GM19328 (cell line): ENCODE measurements at regions not wholly inside any gene's neighbourhood (a gene's known extent, or its start where the extent isn't known, plus 50 kb on each side); places are given as distances from the start of the nearest gene placed in this dataset.
A peak's percentile ranks its signal among the peaks of the same experiment; 100 is the strongest.
"Not testable (repeated sequence)": the region's sequence is repeated elsewhere in the genome, so short reads cannot be mapped to it uniquely, and the experiment has no call there.

Source experiments
- ATAC-seq: cut with Tn5 transposase; IDR thresholded peaks from one replicate; pipeline ENCODE4 v1.9.1; 2021; ENCODE audit warnings: mild to moderate bottlenecking, moderate library complexity; ENCODE audit not compliant: unreplicated experiment

DNA sequence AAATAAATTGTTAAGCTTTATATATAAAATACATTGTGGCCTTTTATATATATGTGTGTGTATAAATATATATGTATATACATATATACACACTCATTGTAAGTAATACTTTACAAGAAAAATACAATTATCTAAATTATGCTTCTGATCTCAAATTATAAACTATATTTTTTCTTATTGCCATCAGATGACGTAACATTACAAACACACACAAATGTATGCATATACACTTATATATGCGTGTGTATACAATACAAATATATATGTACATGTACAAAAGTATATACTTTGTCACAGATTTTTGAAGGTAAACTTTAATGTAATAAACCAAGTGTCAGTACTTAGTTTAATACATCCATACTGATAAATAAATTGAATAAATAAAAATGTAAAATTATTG, 278.9 kb upstream of the LMO3 start:
- no peak for ATAC-seq

DNA sequence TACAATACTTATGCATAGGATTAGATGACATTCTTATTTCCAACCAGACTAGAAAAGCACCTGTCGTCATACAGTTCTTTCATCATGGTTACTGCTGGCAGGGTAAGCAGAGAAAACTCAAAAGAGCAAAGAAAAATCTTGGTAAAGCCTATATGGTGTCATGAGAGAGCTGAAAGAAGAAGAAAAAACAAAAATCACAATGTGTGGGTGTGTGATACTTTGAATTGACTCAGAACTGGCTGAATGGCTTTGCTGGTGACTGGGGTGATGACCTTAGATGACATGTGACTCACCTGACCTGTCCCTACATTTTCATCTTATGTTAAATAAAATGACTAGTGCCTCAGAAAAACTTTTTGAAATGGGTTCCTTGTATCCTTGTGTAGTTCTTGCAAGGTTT, 278.1 kb upstream of the LMO3 start:
- no peak for ATAC-seq

DNA sequence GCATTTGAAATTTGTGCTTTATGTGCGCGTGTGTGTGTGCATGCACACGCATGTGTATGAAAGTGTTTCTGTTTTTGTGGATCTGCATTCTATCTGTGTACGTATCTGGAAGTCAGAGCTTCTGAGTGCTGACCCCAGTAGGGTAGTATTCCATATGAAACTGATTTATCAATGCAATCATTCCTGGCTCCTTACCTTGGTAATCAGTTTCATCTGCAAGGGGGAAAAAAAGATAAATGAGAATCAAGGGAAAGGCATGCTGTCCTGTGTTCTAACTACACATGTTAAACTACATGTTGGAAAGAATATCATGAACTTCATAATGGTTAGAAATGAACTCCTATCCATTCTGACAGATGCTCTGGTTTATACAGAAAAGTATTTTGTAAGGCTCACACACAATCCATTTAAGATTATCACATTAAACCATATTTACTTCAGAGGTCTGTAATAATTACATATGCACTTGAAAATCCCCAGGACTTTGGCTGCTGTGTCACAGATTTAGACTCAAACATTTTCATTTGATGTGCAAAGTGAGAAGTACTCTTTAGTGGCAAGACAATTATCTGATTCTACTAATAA, 276.1 kb upstream of the LMO3 start:
- no peak for ATAC-seq

DNA sequence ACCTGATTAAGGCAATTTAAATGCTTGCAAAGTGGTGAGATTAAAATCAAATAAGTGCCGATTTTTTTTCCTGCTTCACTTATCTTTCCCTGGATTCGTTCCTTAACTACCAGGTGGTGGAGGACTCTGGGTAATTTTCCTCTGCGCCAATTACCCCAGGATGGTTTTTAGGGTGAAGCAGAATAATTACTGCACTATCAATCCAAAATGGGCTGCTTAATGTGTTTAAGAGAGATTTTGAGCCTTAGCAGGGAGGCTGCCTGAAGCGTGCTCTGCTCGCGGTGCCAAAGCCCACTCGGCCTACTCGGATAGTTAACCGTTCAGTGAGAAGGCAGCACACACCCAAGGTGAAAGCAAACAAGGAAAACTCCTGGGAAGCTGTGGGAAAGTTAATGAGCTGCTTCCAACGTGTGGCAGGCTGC, 274.9 kb upstream of the LMO3 start:
- ATAC-seq, result no peak

DNA sequence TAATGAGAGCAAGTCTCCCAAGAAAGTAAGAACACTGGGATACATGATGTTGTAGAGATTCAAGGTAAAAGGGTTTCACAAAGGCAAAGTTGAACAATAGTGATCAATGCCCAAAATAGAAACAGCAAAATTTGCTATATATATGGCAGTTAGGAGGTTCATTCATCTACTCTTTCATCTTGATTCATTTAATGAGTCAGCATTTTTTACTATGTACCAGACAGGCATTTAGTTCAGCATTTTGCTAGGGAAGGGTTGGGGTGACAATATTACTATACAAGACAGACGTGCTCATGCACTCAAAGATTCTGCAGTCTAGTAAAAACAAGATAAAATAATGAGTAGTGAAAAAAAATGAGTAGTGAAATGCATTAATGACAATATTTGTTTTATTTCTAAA, 264.9 kb upstream of the LMO3 start:
- no peak for ATAC-seq

DNA sequence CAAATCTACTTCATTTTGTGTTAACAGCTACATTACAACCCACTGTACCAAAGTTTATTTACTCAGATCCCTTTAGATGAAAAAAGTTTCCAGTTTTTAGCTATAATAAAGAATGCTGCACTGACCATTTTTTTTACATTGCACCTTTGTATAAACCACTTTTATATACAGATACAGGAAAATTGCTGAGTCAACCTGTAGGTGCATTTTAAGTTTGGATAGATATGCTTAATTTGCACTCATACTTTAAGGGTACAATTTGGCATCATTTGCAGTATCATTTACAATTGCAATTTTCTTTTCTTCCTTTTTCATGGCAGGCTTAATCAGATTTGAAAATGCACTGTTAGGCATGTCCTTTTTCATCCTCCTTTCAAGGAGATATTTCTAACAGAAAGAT, 257.8 kb upstream of the LMO3 start:
- no peak for ATAC-seq

DNA sequence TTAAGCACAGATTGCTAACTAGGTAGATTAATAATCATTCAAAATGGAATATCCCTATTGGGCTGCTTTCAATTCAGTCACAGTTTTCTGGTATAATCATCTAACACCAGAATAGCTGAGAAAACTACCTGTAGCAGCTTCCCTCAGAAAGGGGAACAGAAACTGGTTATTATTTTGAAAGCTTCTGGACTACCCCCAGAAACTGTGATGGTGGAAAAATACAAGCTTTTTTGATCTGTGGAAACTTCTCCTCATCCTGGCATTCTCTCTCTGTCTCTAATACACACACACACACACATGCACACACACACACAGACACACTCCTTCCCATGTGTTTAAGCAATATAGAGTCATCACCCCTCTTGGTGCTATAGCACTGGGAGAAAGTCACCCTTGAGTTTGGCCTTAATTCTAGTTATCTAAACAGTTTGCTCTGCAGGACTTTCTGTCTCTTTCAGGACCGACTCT, 251.5 kb upstream of the LMO3 start:
- ATAC-seq, result peak; percentile 91

DNA sequence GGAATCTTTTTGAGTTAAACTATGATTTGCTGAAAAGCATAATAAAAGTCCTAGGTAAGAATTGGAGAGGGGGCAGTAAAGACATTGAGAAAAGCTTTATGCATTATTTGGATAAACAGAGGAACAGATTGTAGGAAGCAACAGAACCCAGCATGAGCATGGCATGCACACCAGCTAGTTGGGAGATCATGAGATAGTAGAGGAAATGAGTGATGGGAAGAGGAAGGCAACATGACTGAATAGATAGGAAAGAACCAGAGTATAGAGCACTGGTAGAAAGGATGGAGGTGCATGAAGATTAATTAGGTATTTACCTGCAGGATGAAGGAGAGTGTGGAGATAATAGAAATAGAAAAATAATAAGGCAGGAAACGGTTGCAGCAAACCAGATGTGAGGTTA, 248.5 kb upstream of the LMO3 start:
- no peak for ATAC-seq

DNA sequence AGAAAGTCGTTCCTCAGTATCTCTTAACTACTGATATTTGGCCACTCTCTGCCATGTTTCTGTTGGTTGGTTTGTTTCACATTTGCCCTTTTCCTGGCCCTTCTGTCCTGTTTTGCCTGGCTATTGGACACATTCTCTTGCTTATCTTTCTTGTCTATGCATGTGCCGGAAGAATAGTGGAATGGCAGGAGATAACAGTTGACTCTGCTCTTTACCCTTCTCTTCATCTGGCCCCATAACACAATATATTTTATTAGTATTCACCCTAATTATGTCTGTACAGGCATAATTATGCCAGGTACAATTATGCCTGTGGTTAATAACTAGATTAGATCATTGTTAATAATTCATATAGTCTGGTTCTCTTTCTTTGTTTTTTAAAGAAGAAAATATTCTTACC, 243.5 kb upstream of the LMO3 start:
- ATAC-seq, result no peak

DNA sequence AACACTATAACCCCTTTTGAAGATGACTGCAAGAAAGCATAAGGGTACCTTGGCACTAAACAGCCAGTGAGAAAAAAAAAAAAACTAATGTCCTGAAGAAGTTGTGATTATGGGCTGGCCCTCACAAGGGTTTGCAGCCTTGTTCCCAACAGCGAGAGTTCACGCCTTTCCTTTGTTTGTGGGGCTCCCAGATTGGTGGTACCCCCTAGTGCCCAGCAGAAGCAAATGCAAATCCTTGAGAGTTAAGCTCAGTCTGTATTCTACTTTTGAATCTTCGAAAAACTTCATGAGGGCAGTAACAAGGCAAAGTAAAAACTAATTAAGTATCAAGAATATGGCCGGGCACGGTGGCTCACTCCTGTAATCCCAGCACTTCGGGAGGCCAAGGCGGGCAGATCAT, 238.9 kb upstream of the LMO3 start:
- no peak for ATAC-seq

DNA sequence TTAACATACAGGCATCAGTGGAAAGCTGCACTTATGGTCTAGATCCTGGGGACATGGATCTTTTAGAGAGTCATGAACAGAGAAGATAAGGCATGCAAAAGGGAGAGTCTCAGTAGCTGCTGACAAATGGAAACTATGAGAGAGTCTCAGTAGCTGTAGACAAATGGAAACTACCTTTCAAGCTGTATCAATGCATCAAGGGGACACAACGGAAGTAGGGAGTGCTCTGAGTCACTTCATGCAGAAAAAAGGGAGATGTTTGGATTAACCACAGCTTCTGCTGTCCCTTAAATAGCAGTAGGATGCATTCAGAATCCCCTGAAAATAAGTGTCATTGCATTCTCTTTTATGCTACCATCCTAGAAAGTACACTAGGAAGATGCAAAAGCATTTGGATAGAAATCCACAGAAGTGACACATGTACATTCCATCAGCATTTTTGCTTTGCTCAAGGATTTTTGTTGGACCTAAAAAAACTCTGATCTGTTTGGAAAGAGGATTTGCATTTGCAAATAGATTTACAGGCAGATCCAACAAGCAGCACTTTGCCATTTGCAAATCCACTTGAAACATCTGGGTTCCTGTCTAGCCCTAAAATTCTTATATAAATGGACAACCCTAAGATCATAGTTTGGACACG, 227.5 kb upstream of the LMO3 start:
- ATAC-seq, result peak; percentile 69

DNA sequence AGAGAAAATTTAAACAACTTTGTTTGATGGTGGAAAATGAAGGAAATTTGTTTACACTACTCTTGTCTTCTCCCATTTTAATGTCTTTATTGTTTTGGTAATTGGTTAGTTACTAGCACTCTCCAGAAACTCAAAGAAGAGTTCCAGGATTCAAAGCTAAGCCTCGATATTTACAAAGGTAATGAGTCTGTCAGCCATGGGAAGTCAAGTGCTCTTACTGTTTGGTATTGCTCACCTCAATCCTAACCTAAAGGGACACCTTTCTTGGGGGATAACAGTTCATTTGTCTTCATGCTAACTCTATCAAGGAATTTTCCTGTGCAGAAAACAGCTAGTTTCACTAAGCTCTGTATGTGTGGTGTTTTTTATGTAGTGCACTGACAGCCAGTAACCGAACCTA, 222.9 kb upstream of the LMO3 start:
- ATAC-seq, result no peak

DNA sequence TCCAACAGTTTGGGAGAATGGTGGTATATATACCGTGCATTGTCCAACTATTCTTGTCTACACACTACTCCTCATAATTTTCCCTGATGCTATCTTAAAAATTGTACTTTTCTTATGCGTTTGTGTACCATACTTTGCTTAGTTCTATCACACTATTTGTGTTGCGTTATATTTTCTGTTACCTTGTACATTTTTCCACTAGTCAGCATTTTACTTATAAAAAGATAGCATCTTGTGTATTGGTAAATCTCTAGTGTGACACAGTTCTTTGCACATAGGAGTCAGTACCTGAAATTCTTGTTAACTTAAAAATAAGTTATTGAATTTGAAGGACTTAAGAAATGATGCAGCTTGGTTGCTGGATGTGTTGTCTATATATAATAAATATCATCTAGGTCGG, 201.8 kb upstream of the LMO3 start:
- no peak for ATAC-seq

DNA sequence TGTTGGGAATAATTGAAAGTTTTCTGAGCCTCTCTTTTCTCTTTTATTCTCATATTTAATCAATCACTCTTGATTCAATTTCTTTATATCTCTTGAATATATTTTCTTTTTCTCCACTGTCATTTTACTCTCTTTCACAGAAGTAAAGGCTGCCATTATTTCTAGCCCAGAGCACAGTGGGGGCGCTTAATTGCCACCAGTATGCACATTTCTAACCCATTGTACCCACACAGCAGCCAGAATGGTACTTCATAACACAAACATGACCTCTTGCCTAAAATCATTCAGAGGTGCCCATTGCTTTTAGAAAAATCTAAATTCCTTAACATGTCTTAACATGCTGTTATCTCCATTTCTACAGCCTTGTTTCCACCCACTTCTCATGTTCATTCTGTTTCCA, 190.2 kb upstream of the LMO3 start:
- ATAC-seq, result no peak

DNA sequence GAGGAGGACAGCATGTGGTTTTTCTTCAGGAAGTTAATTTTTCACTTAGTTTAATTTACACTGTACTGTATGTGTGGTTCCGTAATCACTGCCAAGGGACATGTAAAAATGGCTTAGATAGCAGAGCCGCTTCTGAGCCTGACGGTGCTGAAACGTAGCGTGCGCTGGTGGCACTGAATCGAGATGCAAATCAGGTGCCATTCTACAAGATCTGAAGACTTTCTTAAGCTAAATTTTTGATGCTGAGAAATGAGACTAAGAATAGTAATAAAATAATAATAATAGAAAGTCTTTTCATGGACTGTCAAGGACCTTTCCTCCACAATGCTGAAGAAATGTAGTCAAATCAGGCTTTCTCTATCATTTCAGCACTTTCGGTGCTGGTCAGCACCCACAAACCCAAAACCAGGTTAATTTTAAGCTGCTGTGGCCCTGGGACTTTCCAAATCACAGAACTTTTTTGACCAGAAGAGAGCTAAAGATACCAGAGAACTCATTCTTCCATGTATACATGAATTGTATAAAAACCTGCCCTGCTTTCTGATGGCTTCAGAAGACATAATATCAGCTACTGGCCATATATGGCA, 183.3 kb upstream of the LMO3 start:
- ATAC-seq, result no peak

DNA sequence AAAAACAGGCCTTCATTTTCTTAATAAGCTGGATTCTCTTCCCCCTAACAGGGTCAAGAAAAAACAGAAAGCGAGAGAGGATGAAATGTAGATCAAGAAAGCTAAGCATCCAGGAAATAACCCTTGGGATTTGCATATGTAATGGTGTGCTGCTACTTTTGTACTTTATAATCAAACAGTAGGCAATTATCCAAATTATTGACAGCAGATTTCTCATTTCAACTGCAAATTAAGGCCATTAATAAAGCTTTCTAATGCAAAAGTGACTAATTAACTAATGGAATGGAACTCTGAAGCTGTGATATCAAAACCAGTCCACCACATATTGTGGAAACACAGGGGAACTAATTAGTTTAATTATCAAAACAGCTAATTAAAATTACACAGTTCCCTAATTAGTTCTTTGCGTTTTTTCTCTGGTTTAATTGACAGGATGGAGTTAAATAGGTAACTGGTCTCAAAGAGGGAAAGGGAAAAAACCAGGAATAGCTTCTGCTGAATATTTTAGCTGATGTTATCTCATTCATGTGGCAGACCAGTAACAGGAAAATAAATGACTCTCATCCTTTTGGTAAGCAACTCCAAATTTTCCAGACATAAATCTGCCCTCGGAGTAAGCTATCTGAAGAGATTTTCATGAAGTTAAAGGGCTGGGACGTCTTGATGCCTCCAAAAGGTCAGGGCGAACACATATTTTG, 182.7 kb upstream of the LMO3 start:
- ATAC-seq, result no peak

DNA sequence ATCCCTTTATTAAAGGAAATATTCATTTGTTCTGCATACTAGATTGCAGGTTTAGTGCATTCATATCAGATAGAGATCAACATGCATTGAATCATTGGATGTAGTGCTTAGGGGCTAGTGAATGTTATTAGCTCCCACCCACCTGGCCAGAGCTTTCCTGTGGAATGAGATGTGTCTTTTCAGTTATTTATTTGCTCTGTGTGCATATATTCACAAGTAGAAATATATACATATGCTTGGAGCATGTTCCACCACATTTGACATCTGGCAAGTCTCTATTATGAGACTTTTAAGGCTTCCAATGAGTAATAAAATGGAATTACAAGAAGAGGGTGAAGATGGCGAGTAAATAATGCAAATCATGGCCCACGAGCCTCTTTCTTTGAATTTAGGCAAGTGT, 180.0 kb upstream of the LMO3 start:
- no peak for ATAC-seq

DNA sequence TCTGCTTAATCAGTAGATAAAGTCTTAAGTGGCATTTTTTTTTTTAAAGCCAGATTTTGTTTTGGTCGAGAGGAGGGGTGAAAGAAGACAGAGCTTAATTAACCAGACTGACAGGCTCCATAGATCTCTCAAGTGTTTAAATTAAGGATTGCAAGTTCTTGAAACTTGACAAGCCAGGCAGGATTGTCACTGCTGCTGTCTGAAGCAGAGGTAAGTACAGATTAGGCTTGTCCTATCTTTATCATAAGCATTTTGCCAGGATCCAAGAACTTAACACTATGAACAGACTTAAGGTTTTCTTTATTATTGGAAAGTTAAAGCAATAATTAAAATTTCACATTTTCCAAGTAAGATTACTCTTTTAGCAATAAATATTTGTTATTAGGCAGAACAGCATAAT, 179.6 kb upstream of the LMO3 start:
- no peak for ATAC-seq

DNA sequence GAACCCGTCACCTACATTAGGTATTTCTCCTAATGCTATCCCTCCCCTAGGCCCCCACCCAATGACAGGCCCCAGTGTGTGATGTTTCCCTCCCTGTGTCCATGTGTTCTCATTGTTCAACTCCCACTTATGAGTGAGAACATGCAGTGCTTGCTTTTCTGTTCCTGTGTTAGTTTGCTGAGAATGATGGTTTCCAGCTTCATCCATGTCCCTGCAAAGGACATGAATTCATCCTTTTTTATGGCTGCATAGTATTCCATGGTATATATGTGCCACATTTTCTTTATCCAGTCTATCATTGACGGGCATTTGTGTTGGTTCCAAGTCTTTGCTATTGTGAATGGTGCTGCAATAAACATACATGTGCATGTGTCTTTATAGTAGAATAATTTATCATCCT, 163.2 kb upstream of the LMO3 start:
- not testable (repeated sequence) for ATAC-seq

DNA sequence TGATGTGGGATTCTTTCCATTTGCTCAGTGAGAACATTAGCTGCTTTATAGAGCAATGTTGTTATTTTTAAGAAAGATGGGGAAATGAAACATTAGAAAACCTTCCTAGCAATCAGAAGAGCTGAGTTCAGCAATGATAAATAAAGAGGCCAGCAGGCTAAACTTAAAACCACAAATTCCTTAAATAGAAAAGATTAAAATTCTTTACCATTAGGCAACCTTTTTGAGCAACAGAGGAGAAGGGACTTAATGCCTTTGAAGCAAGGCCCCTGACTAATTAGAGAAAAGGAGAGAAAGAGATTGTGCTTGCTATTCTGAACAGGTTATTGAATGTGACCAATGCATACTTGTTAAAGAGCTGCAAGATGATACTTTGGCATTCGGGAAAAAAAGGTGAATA, 160.8 kb upstream of the LMO3 start:
- no peak for ATAC-seq

DNA sequence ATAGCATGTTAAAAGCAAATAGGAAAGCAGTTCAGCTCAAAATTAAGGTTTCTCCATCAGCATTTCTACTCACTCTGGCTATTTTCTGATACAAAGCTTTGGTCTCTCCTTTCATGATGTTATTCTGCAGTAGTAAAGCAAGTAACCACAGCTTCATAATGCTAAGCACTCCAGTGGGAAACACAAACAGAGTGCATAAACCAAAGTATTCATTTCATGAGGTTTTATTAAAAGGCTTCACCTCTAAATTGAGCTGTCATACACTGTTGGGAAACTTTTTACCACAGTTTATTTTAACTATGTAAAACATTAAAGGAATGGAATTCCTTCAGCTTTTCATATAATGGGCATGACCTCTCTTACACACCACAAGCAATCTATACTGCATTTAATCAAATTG, 157.9 kb upstream of the LMO3 start:
- no peak for ATAC-seq
